Progenitor cell of endocrine pancreas (in vitro differentiated cells): ENCODE measurements at regions not wholly inside any gene's neighbourhood (a gene's known extent, or its start where the extent isn't known, plus 50 kb on each side); places are given as distances from the start of the nearest gene placed in this dataset.

ENCODE experiments used
- DNase-seq: peaks from one replicate; pipeline ENCODE4 v3.0.0; 2021; ENCODE audit warnings: low spot score; ENCODE audit not compliant: unreplicated experiment
- H3K27ac Mint-ChIP-seq: 2 replicates; pipeline ENCODE4 v1.8.0; 2021; ENCODE audit warnings: mild to moderate bottlenecking, moderate library complexity, mixed read lengths
- H3K27me3 Mint-ChIP-seq: 2 replicates; pipeline ENCODE4 v1.8.0; 2021; ENCODE audit warnings: mixed read lengths
- H3K36me3 Mint-ChIP-seq: 2 replicates; pipeline ENCODE4 v1.8.0; 2022; ENCODE audit warnings: mixed read lengths; ENCODE audit not compliant: insufficient read depth
- H3K4me1 Mint-ChIP-seq: 2 replicates; pipeline ENCODE4 v1.8.0; 2021; ENCODE audit warnings: low read depth, mixed read lengths
- H3K4me3 Mint-ChIP-seq: 2 replicates; pipeline ENCODE4 v1.8.0; 2021; ENCODE audit warnings: low read depth, mild to moderate bottlenecking, moderate library complexity, mixed read lengths
- H3K9me3 Mint-ChIP-seq: 2 replicates; pipeline ENCODE4 v1.8.0; 2021; ENCODE audit warnings: low read depth, mixed read lengths
- CTCF ChIP-seq: fragments of 200-600 bp; sonication (generic); IDR thresholded peaks from one replicate; pipeline ENCODE4 v1.5.0; 2021; ENCODE audit warnings: antibody characterized with exemption, mild to moderate bottlenecking; ENCODE audit not compliant: unreplicated experiment

- no peak overlapping the region for H3K4me3 Mint-ChIP-seq
- no peak for DNase-seq
- no peaks in the 10 kb centered on the region for H3K4me1 Mint-ChIP-seq
- no peaks in the 10 kb centered on the region for H3K36me3 Mint-ChIP-seq
- TF ChIP-seq CTCF, result no peak
- peaks cover 16% of the 10 kb centered on the region for H3K27me3 Mint-ChIP-seq
- H3K27ac Mint-ChIP-seq, result no peak overlapping the region
- no peaks in the 10 kb centered on the region for H3K9me3 Mint-ChIP-seq
These were observed 166.8 kb upstream of the POU3F3 start for GRCh38 chr2:104687147-104687546.

- Mint-ChIP-seq H3K27ac (no peak overlapping the region), H3K4me1 (no peaks in the 10 kb centered on the region), H3K4me3 (no peak overlapping the region), H3K9me3 (no peaks in the 10 kb centered on the region), H3K27me3 (peaks cover 19% of the 10 kb centered on the region), H3K36me3 (no peaks in the 10 kb centered on the region)
- DNase-seq, result no peak
- TF ChIP-seq CTCF, result no peak
These were observed 163.5 kb upstream of the POU3F3 start for GRCh38 chr2:104690255-104690984.

GRCh38 chr2:104698276-104698675, 155.6 kb upstream of the POU3F3 start:
- Mint-ChIP-seq H3K36me3 (no peaks in the 10 kb centered on the region), H3K27ac (no peak overlapping the region), H3K9me3 (no peaks in the 10 kb centered on the region), H3K4me3 (no peak overlapping the region), H3K4me1 (peaks cover 12% of the 10 kb centered on the region), H3K27me3 (no peaks in the 10 kb centered on the region)
- no peak for TF ChIP-seq CTCF
- no peak for DNase-seq

- Mint-ChIP-seq H3K9me3 (no peaks in the 10 kb centered on the region), H3K36me3 (no peaks in the 10 kb centered on the region), H3K4me1 (peaks cover 18% of the 10 kb centered on the region), H3K4me3 (no peak overlapping the region), H3K27ac (no peak overlapping the region), H3K27me3 (no peaks in the 10 kb centered on the region)
- TF ChIP-seq CTCF, result no peak
- DNase-seq, result no peak
These were observed 152.5 kb upstream of the POU3F3 start for GRCh38 chr2:104701411-104701911.

- DNase-seq, result no peak
- Mint-ChIP-seq H3K4me1 (peaks cover 18% of the 10 kb centered on the region), H3K27ac (no peak overlapping the region), H3K36me3 (no peaks in the 10 kb centered on the region), H3K9me3 (no peaks in the 10 kb centered on the region), H3K4me3 (no peak overlapping the region), H3K27me3 (no peaks in the 10 kb centered on the region)
- no peak for TF ChIP-seq CTCF
These were observed 151.7 kb upstream of the POU3F3 start for GRCh38 chr2:104702031-104702850.
